Inflammatory macrophage treated with lipopolysaccharide for 4 hours (primary cell): ENCODE measurements at regions not wholly inside any gene's neighbourhood (a gene's known extent, or its start where the extent isn't known, plus 50 kb on each side); places are given as distances from the start of the nearest gene placed in this dataset.
"Not testable (repeated sequence)": the region's sequence is repeated elsewhere in the genome, so short reads cannot be mapped to it uniquely, and the experiment has no call there.

Experiments used
- DNase-seq: peaks from one replicate; pipeline ENCODE4 v3.0.0-alpha.2; 2020

GRCh38 chr1:185429668-185430067 lies 112.6 kb upstream of the IVNS1ABP start:
- not testable (repeated sequence) for DNase-seq

DNA sequence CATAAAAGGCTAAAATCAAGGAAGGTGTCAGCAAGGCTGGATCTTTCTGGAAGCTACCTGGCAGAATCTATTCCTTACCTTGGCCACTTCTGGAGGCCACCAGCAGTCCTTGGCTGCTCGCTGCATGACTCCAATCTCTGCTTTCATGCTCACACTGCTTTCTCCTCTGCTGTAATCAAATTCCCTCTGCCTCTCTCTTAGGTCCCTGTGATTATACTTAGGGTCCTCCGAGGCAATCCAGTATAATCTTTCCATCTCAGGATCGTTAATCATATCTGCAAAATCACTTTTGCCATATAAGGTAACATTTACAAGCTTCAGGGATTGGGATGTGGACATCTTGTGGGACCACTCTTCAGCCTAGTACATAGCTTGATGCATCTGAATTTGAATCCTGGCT lies 110.7 kb upstream of the IVNS1ABP start:
- DNase-seq = no peak

- no peak for DNase-seq
Observed at GRCh38 chr1:185427264-185427663, 110.2 kb upstream of the IVNS1ABP start.

- DNase-seq = no peak
Observed at GRCh38 chr1:185426848-185427247, 109.8 kb upstream of the IVNS1ABP start.

GRCh38 chr1:185425163-185425562 lies 108.1 kb upstream of the IVNS1ABP start:
- DNase-seq = no peak

- DNase-seq = no peak
Observed at GRCh38 chr1:185421485-185422107, 104.6 kb upstream of the IVNS1ABP start.

GRCh38 chr1:185420588-185421081 lies 103.6 kb upstream of the IVNS1ABP start:
- peak; percentile 48 for DNase-seq

- DNase-seq = no peak
Observed at GRCh38 chr1:185419718-185420117, 102.7 kb upstream of the IVNS1ABP start.

- DNase-seq = no peak
Observed at GRCh38 chr1:185418472-185418871, 101.4 kb upstream of the IVNS1ABP start.

GRCh38 chr1:185412385-185413087 lies 95.5 kb upstream of the IVNS1ABP start:
- no peak for DNase-seq

GRCh38 chr1:185409763-185410528 lies 92.9 kb upstream of the IVNS1ABP start:
- DNase-seq = peak; percentile 68

DNA sequence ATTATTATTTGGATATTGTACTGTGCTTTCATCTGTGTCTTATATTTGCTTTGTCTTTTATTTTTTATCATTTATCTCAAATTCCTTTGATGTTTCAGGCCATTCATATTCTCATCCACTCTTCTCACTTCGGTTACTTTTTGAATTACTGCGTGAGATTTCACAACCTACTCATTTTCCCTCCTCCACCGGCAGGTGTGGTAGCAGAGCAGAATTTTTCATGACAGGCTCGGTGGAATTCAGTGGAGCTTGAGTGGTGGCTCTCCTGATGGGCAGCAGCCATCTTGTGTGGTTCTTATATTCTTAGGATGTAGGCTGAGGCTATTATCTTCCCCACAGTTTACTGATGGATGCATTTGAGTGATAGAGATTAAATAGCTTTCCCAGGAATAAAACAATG lies 92.3 kb upstream of the IVNS1ABP start:
- no peak for DNase-seq

DNA sequence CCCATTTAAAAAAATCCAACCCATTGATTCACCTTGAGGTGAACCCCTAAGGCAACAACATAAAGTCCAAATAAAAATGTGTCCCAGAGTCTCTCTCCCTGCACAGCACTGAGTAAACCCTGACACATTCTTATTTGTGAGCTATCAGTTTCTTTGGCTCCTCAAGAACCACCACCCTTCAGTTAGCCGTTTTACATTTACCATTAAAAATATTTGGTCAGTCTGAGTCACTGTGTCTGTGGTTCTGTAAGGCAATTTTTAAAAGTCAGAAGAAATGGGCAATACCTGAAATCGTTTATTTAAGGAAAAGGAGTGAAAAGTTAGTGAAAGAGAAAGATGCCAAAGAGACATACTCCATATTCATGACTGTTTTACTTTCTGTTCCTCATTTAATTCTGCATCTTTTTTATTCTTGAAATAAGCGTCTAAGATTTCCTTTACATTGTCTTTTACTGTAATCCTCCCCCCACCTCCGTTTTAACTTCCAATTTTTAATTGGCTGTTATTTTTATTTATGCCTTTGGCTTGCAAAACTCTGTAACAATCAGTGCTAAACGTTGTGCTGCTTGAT lies 91.7 kb upstream of the IVNS1ABP start:
- peak; percentile 68 for DNase-seq

DNA sequence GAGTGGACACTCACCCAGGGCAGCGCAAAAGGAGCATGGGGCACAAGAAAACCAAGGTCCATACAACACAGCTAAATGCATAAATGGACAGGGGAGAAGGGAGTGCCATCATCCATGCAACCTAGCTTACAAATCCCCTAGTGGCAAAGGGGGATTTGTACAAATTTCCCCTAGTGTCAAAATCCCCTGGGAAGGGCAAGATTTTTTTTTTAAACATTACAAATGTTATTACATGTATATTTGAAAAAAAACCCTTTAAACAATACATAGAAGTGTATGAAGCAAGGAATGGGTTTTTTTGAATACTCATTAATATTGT lies 89.6 kb upstream of the IVNS1ABP start:
- DNase-seq = peak; percentile 75

- DNase-seq = peak; percentile 21
Observed at GRCh38 chr1:185406006-185406690, 89.1 kb upstream of the IVNS1ABP start.

DNA sequence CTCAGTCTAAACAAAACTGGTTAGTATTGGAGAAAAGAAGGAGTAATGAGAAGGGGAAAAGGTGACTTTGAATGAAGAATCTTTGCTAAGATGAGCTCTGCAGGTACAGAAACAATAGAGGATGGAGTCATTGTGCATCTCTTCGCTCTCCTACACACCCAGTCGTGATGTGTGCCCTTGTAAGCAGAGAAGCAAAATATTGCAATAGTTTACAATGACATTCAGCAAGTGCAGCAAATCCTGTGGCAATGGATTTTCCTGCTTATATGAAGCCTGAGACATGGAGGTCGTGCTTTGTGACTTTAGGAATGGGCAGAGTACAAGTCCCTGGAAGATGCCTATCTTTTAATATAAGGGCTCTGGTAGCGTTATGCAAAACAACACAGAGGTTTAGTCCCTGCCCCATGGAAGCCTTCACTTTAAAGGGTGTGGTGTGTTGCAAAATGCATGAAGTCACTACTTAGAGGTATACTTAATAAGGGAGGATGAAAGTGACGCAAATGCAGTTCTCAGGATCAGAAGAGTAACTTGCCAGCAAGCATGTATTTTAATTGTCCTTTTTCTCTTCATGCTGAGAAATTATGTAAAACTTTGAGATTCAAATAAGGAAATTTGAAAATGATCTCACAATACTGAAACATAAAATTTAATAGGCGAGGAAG lies 88.0 kb upstream of the IVNS1ABP start:
- peak; percentile 83 for DNase-seq

DNA sequence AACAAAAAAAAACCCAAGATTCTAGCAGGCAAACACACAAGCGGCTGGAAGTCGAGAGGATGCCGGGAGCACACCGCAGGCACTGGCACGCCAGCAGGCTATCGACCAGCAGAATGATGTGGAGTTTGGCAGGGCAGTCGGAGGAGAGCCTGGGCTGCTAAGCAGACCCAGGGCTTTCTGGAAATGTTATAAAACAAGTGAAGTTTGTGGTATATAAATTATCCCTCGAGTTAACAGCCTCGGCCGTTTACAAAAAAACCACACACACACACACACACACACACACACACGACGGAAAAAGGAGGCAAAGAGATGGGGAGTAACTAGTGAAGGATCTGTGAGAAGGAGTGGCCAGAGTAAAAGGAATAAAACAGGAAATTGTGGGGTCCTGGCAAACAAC lies 87.2 kb upstream of the IVNS1ABP start:
- DNase-seq = no peak

- DNase-seq = peak; percentile 80
Observed at GRCh38 chr1:185402930-185403329, 85.9 kb upstream of the IVNS1ABP start.

- no peak for DNase-seq
Observed at GRCh38 chr1:185401019-185401418, 84.0 kb upstream of the IVNS1ABP start.

GRCh38 chr1:185400052-185400451 lies 83.0 kb upstream of the IVNS1ABP start:
- DNase-seq = peak; percentile 70

- no peak for DNase-seq
Observed at GRCh38 chr1:185398599-185398998, 81.6 kb upstream of the IVNS1ABP start.

DNA sequence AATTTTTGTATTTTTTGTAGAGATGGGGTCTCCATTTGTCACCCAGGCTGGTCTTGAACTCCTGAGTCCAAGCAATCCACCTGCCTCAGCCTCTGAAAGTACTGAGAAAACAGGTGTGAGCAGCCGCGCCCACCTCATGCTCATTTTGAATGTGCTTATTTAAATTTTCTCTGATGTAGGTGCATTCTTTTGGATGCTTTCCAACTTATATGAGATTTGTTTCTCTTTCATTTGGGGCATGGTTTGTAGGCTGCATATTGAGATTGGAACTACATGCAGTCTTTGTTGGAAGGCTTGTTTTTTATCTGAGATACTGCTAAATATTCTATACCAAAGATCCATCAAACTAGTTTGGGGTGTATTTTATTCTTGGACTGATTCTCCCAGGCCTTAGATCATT lies 81.0 kb upstream of the IVNS1ABP start:
- no peak for DNase-seq
